ENCODE measurements at regions not wholly inside any gene's neighbourhood (a gene's known extent, or its start where the extent isn't known, plus 50 kb on each side); places are given as distances from the start of the nearest gene placed in this dataset.

- peak; percentile 33 for DNase-seq (ENCODE audit: low spot score)
Observed at GRCh38 chr4:156654410-156654809, 317.2 kb downstream of the PDGFC start.

GRCh38 chr4:156643826-156644225, 327.8 kb downstream of the PDGFC start:
- DNase-seq (ENCODE audit: low spot score), result no peak

- no peak for DNase-seq (ENCODE audit: low spot score)
Observed at GRCh38 chr4:156642161-156642560, 329.4 kb downstream of the PDGFC start.

GRCh38 chr4:156638925-156639605, 332.5 kb downstream of the PDGFC start:
- DNase-seq (ENCODE audit: low spot score), result no peak

DNA sequence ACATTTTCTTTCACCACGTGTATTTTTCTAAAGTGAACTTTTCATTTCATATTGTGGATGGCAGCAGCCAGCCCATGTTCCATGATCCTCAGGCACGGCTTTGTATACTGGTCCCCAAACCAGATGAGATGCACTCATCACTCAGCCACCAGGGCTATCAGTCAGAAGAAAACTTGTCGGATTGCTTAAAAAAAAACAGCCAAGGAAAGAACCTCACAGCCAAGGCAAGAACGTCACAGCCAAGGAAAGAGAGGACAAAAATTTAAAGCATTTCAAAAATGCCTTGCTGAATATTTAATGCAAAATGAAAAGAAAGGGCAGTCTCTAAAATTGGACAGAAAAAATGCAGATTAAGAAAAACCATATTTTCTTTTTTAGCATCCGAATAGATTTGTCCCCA, 333.3 kb downstream of the PDGFC start:
- DNase-seq (ENCODE audit: low spot score), result no peak

GRCh38 chr4:156636381-156636780, 335.2 kb downstream of the PDGFC start:
- DNase-seq (ENCODE audit: low spot score), result no peak

- DNase-seq (ENCODE audit: low spot score), result no peak
Observed at GRCh38 chr4:156635051-156635450, 336.5 kb downstream of the PDGFC start.

- no peak for DNase-seq (ENCODE audit: low spot score)
Observed at GRCh38 chr4:156634612-156635011, 337.0 kb downstream of the PDGFC start.

DNA sequence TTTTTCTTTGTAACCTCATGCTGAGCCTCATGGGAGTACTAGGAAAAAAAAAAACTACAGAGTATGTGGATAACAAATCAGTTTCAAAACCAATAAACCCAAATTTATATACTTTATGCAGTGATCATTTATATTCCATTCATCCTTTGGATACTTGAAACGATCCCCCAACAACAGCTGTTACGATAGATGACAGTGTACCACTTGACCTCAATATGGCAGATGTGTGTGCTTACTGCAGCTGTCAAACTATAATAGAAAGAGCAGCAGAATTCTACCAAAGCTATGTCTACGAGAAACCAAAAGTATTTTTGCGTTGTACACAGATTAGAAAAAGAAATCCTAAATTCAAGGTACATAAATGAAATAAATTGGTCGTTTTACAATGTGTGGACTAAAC, 337.8 kb downstream of the PDGFC start:
- no peak for DNase-seq (ENCODE audit: low spot score)

DNA sequence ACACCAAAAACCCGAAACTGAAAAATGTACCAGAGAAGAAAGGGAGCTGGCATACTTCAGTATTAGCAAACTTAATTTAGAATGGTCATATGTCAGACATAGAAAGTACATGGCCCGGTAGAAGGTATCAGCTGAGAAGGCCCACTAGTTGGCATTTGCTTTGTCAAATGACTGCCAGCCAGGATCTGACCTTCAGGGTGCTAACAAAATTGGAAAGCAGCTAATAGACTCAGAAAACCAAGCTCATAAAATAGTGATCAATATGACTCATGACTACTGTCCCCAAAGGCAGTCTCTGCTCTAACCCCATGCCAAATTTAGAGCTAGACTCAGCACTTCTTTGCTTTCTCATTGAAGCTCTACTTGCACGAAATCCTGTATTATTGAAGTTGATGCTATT, 342.7 kb downstream of the PDGFC start:
- DNase-seq (ENCODE audit: low spot score), result no peak

DNA sequence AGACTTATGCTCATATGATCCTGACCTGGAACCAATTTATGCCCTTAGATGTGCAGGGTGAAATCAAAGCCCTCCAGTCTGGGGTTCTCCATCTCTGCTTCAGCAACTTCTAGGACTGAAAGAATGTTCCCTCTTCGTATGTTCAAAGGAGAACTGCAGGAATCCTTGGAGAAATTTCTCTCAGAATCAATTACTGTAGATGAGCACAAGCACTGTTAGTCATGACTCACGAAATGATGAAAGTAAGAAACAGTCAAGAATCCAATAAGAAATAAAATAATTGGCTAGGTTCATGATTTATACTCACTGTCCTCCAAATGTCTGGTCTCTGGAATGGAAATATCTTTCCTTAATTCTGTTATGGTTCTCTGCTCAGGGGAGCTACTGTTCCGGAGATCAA, 348.2 kb downstream of the PDGFC start:
- DNase-seq (ENCODE audit: low spot score), result no peak

- no peak for DNase-seq (ENCODE audit: low spot score)
Observed at GRCh38 chr4:156620786-156621185, 350.8 kb downstream of the PDGFC start.

- no peak for DNase-seq (ENCODE audit: low spot score)
Observed at GRCh38 chr4:156619154-156619934, 352.3 kb downstream of the PDGFC start.

DNA sequence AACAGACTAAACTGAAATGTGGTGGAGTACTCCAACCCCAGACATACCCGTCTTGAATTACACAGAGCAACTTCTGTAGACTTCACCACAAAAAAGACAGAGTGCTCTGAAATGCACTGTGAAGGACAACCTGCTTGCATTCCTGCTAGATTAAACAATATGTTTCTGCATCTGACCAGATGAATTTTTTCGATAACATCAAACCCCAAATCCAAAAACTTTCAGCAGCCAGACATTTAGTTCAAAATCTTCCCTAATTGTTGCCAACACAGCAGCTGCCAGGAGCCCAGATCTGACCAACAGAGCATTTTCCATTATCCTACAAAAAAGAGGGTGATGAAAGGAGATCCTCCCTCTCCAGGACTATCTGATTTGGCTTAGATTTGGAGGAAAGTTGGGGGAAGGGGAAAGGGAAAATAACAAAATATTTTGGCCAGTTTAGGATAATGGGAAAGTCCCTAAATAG, 356.5 kb downstream of the PDGFC start:
- DNase-seq (ENCODE audit: low spot score), result no peak

- DNase-seq (ENCODE audit: low spot score), result no peak
Observed at GRCh38 chr4:156614536-156614935, 357.1 kb downstream of the PDGFC start.

DNA sequence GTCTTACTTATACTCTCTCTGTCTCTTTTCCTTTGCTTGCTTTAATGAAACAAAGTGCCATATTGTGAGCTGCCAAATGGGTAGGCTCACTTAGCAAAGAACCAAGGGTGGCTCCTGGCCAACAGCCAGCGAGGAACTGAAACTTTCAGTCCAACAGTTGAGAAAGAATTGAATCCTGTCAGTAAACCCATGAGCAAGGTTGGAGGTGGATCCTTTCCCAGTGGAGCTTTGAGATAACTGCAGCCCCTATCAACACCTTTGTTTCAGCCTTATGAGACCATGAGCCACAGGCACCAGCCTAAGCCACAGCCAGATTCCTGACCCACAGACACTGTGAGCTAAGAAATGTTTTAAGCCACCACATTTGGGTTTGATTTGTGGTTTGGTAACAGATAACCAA, 362.2 kb downstream of the PDGFC start:
- no peak for DNase-seq (ENCODE audit: low spot score)

DNA sequence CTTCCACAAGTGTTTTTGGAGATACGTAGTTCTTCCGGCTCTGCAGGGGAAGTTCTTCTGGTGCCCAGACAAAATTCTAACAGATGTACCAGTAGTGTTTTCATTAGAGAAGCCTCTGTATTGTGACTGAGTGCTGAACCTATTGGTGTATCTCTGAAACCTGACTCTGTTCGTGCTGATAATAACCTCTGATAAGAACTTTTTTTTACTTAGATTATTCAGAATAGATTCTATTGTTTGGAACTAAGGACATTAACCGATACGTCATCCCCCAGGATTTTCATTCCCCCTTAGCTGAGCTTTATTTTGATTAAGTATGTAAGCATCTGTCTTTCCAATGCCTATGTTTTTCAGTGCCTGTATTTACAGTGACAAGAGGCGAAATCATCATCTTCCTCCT, 362.9 kb downstream of the PDGFC start:
- no peak for DNase-seq (ENCODE audit: low spot score)

GRCh38 chr4:156607478-156607857, 364.1 kb downstream of the PDGFC start:
- no peak for DNase-seq (ENCODE audit: low spot score)

GRCh38 chr4:156606554-156607477, 364.8 kb downstream of the PDGFC start:
- no peak for DNase-seq (ENCODE audit: low spot score)

DNA sequence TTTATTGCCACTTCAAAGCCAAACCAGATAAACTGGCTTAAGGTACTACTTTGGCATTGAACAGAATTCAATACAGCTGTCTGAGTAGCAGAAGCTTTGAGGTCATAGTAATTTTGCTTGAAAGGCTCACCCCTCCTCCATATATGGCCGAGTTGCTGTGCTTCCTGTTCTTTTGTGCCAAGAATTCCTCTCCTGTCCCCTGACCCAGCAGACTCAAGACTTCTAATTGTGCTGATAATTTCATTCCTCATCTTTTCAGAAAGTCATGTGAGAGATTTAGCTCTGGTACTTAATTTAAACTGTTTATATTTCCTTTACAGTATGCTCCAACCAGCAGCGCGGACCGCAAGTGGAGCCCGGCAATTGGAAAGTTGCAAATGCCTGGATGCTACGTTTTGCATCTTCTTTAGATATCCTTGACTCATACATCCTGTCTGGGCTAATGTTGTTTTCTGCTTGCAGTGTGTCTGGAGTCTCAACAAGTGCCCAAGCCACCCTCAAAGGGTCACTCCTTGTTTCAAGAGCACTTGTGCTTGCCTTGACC, 373.4 kb downstream of the PDGFC start:
- DNase-seq (ENCODE audit: low spot score), result no peak

DNA sequence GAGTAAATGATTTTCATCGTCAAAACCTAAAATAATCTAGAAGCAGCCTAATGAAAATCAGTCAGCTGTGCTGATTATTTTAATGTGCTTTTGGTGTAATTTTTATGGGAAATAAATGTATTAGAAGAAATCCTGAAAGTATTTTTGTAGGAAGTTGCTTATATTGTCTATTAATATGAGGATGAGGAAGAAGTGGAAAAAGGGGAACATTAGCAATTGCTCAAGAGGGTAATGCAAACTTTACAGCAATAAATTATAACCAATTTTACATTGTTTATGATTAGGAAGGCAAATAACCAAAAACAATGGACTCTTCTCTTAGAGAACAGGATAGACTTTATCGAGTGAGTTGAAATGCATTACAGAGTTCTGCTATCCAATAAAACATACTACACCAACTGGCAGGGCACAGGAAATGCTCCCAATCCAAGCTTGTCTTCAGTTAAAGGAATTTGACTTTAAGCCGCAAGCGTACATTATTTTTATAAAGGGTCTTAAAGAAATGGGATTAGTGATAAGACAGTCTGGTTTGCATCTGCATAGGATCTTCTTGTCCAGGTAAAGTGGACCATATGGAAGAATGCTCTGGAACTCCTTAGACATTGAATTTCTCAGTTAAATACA, 374.8 kb downstream of the PDGFC start:
- DNase-seq (ENCODE audit: low spot score), result no peak

DNA sequence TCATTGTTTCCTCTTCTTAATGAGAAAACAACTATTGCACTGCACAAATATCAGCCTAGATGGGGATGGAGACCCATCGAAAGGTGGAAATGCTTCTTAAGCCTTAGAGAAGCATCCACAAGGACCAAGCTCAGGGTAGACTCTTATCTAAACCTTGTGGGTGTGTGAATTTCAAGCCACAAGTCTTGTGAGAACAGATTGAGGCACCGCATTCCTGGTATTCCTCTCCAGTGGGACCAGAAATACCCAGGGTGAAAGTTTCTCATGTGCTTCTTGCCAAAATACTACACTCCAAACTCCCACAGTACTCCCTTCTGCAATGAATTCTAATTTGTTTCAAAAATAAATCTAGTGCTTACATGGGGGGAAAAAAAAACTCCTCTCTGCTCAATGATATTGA, 375.6 kb downstream of the PDGFC start:
- no peak for DNase-seq (ENCODE audit: low spot score)
